ENCODE measurements at regions not wholly inside any gene's neighbourhood (a gene's known extent, or its start where the extent isn't known, plus 50 kb on each side); places are given as distances from the start of the nearest gene placed in this dataset.

DNA sequence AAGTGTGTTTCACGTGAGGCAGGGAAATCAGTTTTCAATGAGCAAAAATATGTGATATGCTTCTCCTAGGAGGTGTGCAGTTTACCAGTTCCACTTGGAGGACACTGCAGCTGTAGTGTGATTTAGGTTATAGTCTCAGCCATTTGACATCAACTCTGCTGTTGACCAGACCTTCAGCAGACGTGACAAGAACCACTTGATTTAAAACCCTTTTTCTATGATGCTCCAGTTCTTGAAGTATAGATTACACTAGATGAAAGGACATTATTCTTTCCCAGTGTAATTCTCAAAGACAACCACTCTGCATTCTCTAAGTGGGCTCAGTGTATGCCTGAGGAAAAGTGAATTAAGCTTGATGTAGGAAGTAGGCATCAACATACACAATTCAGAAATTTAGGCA, 480.8 kb downstream of the TBC1D32 start:
- TF ChIP-seq, protein P1, sequence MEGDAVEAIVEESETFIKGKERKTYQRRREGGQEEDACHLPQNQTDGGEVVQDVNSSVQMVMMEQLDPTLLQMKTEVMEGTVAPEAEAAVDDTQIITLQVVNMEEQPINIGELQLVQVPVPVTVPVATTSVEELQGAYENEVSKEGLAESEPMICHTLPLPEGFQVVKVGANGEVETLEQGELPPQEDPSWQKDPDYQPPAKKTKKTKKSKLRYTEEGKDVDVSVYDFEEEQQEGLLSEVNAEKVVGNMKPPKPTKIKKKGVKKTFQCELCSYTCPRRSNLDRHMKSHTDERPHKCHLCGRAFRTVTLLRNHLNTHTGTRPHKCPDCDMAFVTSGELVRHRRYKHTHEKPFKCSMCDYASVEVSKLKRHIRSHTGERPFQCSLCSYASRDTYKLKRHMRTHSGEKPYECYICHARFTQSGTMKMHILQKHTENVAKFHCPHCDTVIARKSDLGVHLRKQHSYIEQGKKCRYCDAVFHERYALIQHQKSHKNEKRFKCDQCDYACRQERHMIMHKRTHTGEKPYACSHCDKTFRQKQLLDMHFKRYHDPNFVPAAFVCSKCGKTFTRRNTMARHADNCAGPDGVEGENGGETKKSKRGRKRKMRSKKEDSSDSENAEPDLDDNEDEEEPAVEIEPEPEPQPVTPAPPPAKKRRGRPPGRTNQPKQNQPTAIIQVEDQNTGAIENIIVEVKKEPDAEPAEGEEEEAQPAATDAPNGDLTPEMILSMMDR (IDR thresholded peaks at IDR 0.05; ENCODE audit: low read depth, low read length, missing control alignments): no peak
- DNase-seq (ENCODE audit: extremely low read depth, low read depth): no peak

DNA sequence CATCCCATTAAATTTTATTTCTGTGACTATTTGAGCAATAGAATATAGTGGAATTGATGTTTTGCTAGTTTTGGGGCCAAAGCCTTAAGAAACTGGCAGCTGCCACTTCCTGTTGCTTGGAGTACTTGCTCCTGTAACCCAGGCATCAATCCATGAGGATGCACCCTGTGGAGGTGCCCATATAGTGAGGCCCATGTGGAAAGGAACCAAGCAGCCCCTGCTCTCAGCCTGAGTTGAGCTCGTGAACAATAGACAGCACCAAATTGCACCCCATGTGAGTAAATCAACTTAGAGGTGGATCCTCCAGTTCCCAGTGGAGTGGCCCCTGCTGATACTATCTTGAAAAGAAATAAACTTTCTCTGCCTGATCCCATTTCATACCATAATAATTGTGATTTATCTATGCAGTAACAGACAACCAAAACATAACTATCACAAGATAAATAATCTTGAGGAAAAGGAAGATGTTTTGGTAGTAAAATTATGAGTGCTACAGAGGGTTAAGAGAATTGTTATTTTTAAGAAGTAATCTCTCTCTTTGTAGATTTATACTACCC, 481.9 kb downstream of the TBC1D32 start:
- H3K4me3 ChIP-seq (replicated peaks; ENCODE audit: low read depth, low read length): no peak overlapping the region
- TF ChIP-seq, protein P1 (IDR thresholded peaks at IDR 0.05; ENCODE audit: low read depth, low read length, missing control alignments): no peak
- DNase-seq (ENCODE audit: extremely low read depth, low read depth): no peak

More for the DNA sequence above, 480.8 kb downstream of the TBC1D32 start:
- no peak overlapping the region for H3K4me3 ChIP-seq (replicated peaks; ENCODE audit: low read depth, low read length)

- TF ChIP-seq, protein P1 (IDR thresholded peaks at IDR 0.05; ENCODE audit: low read depth, low read length, missing control alignments): no peak
- DNase-seq (ENCODE audit: extremely low read depth, low read depth): no peak
These were observed 508.0 kb downstream of the TBC1D32 start for GRCh38 chr6:120826253-120826652.

GRCh38 chr6:120816794-120817193, 517.5 kb downstream of the TBC1D32 start:
- no peak for DNase-seq (ENCODE audit: extremely low read depth, low read depth)
- H3K4me3 ChIP-seq (replicated peaks; ENCODE audit: low read depth, low read length): no peak overlapping the region
- TF ChIP-seq, protein P1 (IDR thresholded peaks at IDR 0.05; ENCODE audit: low read depth, low read length, missing control alignments): no peak

More at GRCh38 chr6:120826253-120826652, 508.0 kb downstream of the TBC1D32 start:
- no peak overlapping the region for H3K4me3 ChIP-seq (replicated peaks; ENCODE audit: low read depth, low read length)

GRCh38 chr6:120805276-120805675, 529.0 kb downstream of the TBC1D32 start:
- no peak overlapping the region for H3K4me3 ChIP-seq (replicated peaks; ENCODE audit: low read depth, low read length)
- DNase-seq (ENCODE audit: extremely low read depth, low read depth): no peak

GRCh38 chr6:120804612-120805011, 529.7 kb downstream of the TBC1D32 start:
- no peak overlapping the region for H3K4me3 ChIP-seq (replicated peaks; ENCODE audit: low read depth, low read length)
- TF ChIP-seq, protein P1 (IDR thresholded peaks at IDR 0.05; ENCODE audit: low read depth, low read length, missing control alignments): no peak
- DNase-seq (ENCODE audit: extremely low read depth, low read depth): no peak

More at GRCh38 chr6:120805276-120805675, 529.0 kb downstream of the TBC1D32 start:
- TF ChIP-seq, protein P1 (IDR thresholded peaks at IDR 0.05; ENCODE audit: low read depth, low read length, missing control alignments): no peak

DNA sequence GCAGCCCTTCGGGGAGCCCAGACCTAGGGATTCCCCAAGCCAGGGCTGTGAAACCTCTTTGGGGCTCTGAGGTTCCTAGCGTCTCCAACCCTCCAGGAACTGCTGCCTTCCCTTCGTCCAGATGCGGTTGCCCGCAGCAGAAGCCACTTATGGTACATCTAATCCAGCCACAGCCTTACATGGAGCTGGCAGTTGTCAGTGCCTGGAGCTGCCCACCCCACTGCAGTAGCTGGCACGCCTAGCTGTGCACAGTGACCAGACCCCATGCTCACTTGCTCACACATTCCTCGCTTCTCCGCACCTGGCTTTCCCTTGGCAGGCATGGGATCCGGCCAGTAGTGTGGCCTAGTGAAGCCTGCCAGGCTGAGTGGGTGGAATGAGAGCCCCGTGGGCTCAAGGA, 547.6 kb downstream of the TBC1D32 start:
- no peak for DNase-seq (ENCODE audit: extremely low read depth, low read depth)
- no peak overlapping the region for H3K4me3 ChIP-seq (replicated peaks; ENCODE audit: low read depth, low read length)
- TF ChIP-seq, protein P1 (IDR thresholded peaks at IDR 0.05; ENCODE audit: low read depth, low read length, missing control alignments): no peak
